GM13976 (cell line): ENCODE measurements at regions not wholly inside any gene's neighbourhood (a gene's known extent, or its start where the extent isn't known, plus 50 kb on each side); places are given as distances from the start of the nearest gene placed in this dataset.
A peak's percentile ranks its signal among the peaks of the same experiment; 100 is the strongest.

Source experiments
- DNase-seq: peaks from one replicate; pipeline ENCODE4 v3.0.0; 2012; ENCODE audit warnings: low spot score
- CTCF ChIP-seq: IDR thresholded peaks from 2 replicates; pipeline ENCODE4 v1.5.1; 2012; ENCODE audit warnings: borderline replicate concordance, mild to moderate bottlenecking; ENCODE audit not compliant: insufficient read depth; ENCODE audit errors: extremely low read depth, missing control alignments, control extremely low read depth
- in situ Hi-C: fragments of 300-500 bp; cut with MboI; formaldehyde crosslinking; loops from one replicate; pipeline ENCODE4 v1.12.0; 2022; ENCODE audit warnings: low sequenced_read_pairs, mixed read lengths, inconsistent platforms; ENCODE audit not compliant: unreplicated experiment

- in situ Hi-C loops, result loop anchor here (25.0 kb wide), 1 partner anchor 1142 kb away; no protein-coding TSS in a partner anchor
- TF ChIP-seq CTCF, result no peak
- peak; percentile 2 for DNase-seq
These were observed 269.7 kb upstream of the FAR2 start for GRCh38 chr12:28879379-28879778.

- in situ Hi-C loops, result loop anchor here (25.0 kb wide), 1 partner anchor 1145 kb away; no protein-coding TSS in a partner anchor
- no peak for TF ChIP-seq CTCF
- no peak for DNase-seq
These were observed 266.6 kb upstream of the FAR2 start for GRCh38 chr12:28882444-28882843.

- TF ChIP-seq CTCF, result no peak
- in situ Hi-C loops, result loop anchor here (25.0 kb wide), 1 partner anchor 1146 kb away; no protein-coding TSS in a partner anchor
- no peak for DNase-seq
These were observed 265.6 kb upstream of the FAR2 start for GRCh38 chr12:28883406-28883997.

- no peak for TF ChIP-seq CTCF
- no peak for DNase-seq
- in situ Hi-C loops, result loop anchor here (25.0 kb wide), 1 partner anchor 1148 kb away; no protein-coding TSS in a partner anchor
These were observed 264.0 kb upstream of the FAR2 start for GRCh38 chr12:28884904-28885679.

- in situ Hi-C loops, result loop anchor here (25.0 kb wide), 1 partner anchor 1149 kb away; no protein-coding TSS in a partner anchor
- TF ChIP-seq CTCF, result no peak
- no peak for DNase-seq
These were observed 263.1 kb upstream of the FAR2 start for GRCh38 chr12:28885928-28886327.

- in situ Hi-C loops, result loop anchor here (25.0 kb wide), 1 partner anchor 1150 kb away; no protein-coding TSS in a partner anchor
- no peak for TF ChIP-seq CTCF
- DNase-seq, result no peak
These were observed 261.6 kb upstream of the FAR2 start for GRCh38 chr12:28887461-28887990.
